Astrocyte of the spinal cord (primary cell): ENCODE measurements at regions not wholly inside any gene's neighbourhood (a gene's known extent, or its start where the extent isn't known, plus 50 kb on each side); places are given as distances from the start of the nearest gene placed in this dataset.

Source experiments
- DNase-seq: peaks from one replicate; pipeline ENCODE4 v3.0.0; 2011; ENCODE audit warnings: low read depth, low spot score
- H3K4me3 ChIP-seq: 2 replicates; pipeline ENCODE4 v1.5.1; 2011; ENCODE audit warnings: low read depth, mild to moderate bottlenecking, low read length, moderate library complexity
- CTCF ChIP-seq: IDR thresholded peaks from 2 replicates; pipeline ENCODE4 v1.5.1; 2012; ENCODE audit warnings: low read depth, mild to moderate bottlenecking, low read length, inconsistent platforms
- in situ Hi-C: cut with HindIII; loops from 2 replicates; pipeline ENCODE4 v1.10.0; 2017; ENCODE audit warnings: low sequenced_read_pairs

DNA sequence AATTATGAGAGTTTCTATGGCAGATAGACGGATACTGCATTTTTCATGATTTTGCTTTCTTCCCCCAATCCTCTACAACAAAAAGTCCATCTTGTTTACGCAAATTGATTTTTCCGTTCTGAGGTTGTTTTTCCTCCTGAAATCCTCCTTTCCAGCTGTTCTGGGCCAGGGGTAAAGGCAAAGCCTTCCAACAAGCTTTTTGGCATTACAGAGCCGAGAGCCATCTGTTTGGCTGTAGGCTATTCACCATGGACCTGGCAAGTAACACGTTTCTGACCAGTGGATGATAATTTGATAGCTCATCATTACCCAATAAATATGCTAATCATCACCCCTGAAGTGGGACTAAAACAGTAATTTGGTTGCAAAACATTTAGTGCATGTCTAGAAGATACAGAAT is 226.5 kb downstream of the CBLN4 start:
- in situ Hi-C loops, result no loop called here
- TF ChIP-seq CTCF, result no peak
- no peak for DNase-seq
- H3K4me3 ChIP-seq, result no peak overlapping the region

DNA sequence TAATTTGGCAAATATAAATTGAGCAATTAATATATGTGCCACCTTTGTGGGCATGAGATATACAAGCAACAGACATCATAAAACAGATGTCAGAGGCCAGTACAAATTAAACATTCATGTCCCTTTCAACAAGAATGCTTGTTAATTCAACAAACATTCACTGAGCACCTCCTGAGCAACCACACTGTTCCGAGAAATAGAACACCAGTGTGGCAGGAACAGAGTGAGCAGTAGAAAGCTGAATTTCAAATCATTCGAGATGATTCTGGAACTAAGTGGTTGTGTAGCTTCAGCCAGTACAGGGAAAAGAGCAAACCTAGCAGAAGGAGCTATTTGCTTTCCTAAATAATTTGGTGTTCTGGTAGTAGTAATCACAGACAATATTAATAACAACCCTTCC is 227.7 kb downstream of the CBLN4 start:
- in situ Hi-C loops, result no loop called here
- H3K4me3 ChIP-seq, result no peak overlapping the region
- DNase-seq, result no peak
- TF ChIP-seq CTCF, result no peak

DNA sequence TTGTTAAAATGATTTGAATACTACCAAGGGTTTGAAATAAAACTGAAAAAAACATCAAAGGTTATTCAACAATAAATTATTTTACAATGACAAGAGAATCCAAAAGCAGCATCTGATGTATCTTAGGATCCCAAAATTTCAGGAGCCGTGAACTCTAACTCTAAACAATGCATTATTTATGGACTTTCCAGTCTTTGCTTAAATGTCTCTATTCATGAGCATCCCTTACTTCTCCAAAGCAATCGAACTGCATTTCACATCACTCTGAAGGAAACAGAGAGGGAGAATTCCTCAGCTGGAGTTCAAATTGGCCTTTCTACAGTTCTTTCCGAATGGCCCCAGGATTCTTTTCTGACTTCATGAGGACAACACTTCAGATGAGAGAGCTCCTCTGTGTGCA is 229.1 kb downstream of the CBLN4 start:
- H3K4me3 ChIP-seq, result no peak overlapping the region
- DNase-seq, result no peak
- in situ Hi-C loops, result no loop called here
- no peak for TF ChIP-seq CTCF

DNA sequence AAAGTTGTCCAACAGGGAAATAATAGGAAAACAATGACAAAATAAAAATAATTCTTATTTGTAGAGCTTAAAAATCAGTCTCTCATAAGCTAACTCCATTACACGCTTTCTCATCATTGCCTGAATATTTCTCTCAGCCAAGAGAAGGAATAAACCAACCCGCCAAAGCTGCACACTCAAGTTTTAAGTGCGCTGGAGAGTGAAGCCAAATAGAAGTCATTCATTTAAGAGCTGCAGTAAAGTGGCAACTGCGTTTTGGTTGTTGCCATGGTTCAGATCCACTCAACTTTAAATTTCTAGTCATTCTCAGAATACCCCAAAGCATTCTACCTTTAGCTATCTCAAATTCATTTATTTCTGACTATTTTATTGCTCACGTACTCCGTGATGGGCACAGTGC is 230.7 kb downstream of the CBLN4 start:
- DNase-seq, result no peak
- no peak overlapping the region for H3K4me3 ChIP-seq
- no peak for TF ChIP-seq CTCF
- in situ Hi-C loops, result no loop called here

- in situ Hi-C loops, result no loop called here
- no peak for TF ChIP-seq CTCF
- H3K4me3 ChIP-seq, result no peak overlapping the region
- DNase-seq, result no peak
These were observed 243.5 kb downstream of the CBLN4 start for GRCh38 chr20:55761797-55762196.

DNA sequence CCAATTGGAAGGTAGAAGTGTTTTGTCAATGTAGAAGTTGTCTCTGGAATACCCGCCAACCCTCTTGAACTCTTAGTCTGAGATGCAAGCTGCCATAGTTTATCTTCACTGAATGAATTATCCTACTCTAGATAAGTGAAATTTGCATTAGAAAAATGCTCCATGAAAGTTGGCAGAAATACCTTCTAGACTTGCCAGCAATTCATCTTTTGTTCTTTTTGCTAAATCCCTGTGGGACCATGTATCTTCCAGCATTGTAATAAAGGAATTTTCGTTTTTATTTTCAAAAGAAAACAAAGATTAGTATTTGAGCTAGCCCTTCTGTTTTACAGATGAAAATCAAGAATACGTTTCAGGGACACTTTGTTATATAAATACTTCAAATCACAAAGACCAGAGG is 244.2 kb downstream of the CBLN4 start:
- no peak for DNase-seq
- TF ChIP-seq CTCF, result no peak
- H3K4me3 ChIP-seq, result no peak overlapping the region
- in situ Hi-C loops, result no loop called here

GRCh38 chr20:55760586-55760985 is 244.7 kb downstream of the CBLN4 start:
- DNase-seq, result no peak
- no peak for TF ChIP-seq CTCF
- H3K4me3 ChIP-seq, result no peak overlapping the region
- in situ Hi-C loops, result no loop called here
